ENCODE measurements at regions not wholly inside any gene's neighbourhood (a gene's known extent, or its start where the extent isn't known, plus 50 kb on each side); places are given as distances from the start of the nearest gene placed in this dataset.

DNA sequence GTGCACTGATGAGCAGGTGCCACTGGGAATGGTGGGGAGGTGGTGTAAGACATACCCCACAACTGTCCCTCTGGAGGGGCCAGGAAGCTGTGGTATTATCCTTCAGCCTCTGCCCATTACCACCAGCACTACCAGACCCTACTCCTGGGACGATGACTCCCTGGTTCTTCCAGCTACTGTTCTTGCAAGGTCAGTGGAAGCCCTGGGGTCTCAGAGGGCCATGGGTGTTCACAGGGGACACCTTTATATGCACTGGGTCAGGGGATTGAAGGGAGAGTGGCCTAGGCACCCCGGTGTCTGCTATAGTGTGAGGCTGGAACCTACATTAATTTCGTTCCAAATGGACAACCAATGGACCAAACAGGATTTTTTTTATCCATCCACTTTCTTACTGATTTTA lies 94.7 kb upstream of the SLC22A11 start:
- H3K27me3 ChIP-seq (ENCODE audit: insufficient read depth, poor library complexity, severe bottlenecking): no peaks in the 10 kb centered on the region
- H3K27ac ChIP-seq (replicated peaks): no peak overlapping the region
- TF ChIP-seq POLR2AphosphoS5 (IDR thresholded peaks at IDR 0.05; ENCODE audit: low read depth) (no peak), GABPA (IDR thresholded peaks at IDR 0.05; ENCODE audit: low read depth) (no peak), SPI1 (IDR thresholded peaks at IDR 0.05; ENCODE audit: borderline replicate concordance, low read depth) (no peak)
- TF ChIP-seq, protein P1, sequence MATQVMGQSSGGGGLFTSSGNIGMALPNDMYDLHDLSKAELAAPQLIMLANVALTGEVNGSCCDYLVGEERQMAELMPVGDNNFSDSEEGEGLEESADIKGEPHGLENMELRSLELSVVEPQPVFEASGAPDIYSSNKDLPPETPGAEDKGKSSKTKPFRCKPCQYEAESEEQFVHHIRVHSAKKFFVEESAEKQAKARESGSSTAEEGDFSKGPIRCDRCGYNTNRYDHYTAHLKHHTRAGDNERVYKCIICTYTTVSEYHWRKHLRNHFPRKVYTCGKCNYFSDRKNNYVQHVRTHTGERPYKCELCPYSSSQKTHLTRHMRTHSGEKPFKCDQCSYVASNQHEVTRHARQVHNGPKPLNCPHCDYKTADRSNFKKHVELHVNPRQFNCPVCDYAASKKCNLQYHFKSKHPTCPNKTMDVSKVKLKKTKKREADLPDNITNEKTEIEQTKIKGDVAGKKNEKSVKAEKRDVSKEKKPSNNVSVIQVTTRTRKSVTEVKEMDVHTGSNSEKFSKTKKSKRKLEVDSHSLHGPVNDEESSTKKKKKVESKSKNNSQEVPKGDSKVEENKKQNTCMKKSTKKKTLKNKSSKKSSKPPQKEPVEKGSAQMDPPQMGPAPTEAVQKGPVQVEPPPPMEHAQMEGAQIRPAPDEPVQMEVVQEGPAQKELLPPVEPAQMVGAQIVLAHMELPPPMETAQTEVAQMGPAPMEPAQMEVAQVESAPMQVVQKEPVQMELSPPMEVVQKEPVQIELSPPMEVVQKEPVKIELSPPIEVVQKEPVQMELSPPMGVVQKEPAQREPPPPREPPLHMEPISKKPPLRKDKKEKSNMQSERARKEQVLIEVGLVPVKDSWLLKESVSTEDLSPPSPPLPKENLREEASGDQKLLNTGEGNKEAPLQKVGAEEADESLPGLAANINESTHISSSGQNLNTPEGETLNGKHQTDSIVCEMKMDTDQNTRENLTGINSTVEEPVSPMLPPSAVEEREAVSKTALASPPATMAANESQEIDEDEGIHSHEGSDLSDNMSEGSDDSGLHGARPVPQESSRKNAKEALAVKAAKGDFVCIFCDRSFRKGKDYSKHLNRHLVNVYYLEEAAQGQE (IDR thresholded peaks at IDR 0.05; ENCODE audit: insufficient replicate concordance, low read depth): no peak
- TF ChIP-seq, protein P2, sequence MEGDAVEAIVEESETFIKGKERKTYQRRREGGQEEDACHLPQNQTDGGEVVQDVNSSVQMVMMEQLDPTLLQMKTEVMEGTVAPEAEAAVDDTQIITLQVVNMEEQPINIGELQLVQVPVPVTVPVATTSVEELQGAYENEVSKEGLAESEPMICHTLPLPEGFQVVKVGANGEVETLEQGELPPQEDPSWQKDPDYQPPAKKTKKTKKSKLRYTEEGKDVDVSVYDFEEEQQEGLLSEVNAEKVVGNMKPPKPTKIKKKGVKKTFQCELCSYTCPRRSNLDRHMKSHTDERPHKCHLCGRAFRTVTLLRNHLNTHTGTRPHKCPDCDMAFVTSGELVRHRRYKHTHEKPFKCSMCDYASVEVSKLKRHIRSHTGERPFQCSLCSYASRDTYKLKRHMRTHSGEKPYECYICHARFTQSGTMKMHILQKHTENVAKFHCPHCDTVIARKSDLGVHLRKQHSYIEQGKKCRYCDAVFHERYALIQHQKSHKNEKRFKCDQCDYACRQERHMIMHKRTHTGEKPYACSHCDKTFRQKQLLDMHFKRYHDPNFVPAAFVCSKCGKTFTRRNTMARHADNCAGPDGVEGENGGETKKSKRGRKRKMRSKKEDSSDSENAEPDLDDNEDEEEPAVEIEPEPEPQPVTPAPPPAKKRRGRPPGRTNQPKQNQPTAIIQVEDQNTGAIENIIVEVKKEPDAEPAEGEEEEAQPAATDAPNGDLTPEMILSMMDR (IDR thresholded peaks at IDR 0.05; ENCODE audit: insufficient read depth, low read length): no peak
- no peak for DNase-seq (ENCODE audit: low read depth in 1 of 2, low spot score in 1 of 2)
- H3K4me3 ChIP-seq (replicated peaks; ENCODE audit: insufficient read depth, low read length): no peak overlapping the region

DNA sequence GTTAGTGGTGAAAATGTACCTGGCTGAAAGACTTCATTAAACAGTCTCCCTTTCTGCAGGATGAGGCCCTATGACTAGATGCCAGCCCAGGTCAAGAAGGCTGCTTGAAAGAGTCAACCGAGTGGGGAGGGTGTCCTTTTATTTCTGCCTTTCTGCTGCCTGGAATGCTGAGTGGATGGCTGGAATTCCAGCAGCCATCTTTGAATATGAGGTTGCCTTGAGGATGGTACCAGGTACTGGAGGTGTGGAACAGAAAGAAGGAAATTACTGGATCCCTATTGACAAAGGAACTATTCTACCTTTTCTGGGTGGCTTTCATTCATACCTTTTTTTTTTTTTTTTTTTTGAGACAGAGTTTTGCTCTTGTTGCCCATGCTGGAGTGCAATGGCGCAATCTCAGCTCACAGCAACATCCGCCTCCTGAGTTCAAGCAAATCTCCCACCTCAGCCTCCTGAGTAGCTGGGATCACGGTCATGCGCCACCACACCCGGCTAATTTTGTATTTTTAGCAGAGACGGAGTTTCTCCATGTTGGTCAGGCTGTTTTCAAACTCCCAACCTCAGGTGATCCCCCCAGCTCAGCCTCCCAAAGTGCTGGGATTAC lies 89.5 kb upstream of the SLC22A11 start:
- Histone ChIP-seq H3K27me3 (ENCODE audit: insufficient read depth, poor library complexity, severe bottlenecking) (no peaks in the 10 kb centered on the region), H3K4me3 (replicated peaks; ENCODE audit: insufficient read depth, low read length) (no peak overlapping the region), H3K27ac (replicated peaks) (no peak overlapping the region)
- DNase-seq (ENCODE audit: low read depth in 1 of 2, low spot score in 1 of 2): no peak
- no peak for TF ChIP-seq SPI1 (IDR thresholded peaks at IDR 0.05; ENCODE audit: borderline replicate concordance, low read depth)
- TF ChIP-seq, protein P1 (IDR thresholded peaks at IDR 0.05; ENCODE audit: insufficient replicate concordance, low read depth): no peak

DNA sequence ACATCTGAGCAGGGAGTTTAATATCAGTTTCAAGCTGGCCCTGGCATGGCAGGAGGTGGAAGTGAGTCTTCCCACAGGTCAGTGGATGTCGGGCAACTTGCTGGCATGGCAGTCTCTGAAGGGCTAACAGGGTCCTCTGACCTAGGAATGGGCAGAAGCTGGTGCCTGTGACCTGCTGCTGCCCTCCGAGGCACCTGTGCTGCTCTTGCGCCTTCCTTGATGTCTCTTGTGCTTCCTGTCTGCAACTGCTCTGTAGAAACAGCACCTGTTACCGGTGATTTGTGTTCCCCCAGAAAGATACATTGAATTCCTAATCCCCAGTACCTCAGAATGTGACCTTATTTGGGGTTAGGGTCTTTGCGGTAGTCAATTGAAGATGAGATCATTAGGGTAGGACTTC lies 86.5 kb upstream of the SLC22A11 start:
- DNase-seq (ENCODE audit: low read depth in 1 of 2, low spot score in 1 of 2): no peak
- Histone ChIP-seq H3K27me3 (ENCODE audit: insufficient read depth, poor library complexity, severe bottlenecking) (no peaks in the 10 kb centered on the region), H3K4me3 (replicated peaks; ENCODE audit: insufficient read depth, low read length) (no peak overlapping the region), H3K27ac (replicated peaks) (no peak overlapping the region)
- TF ChIP-seq, protein P2 (IDR thresholded peaks at IDR 0.05; ENCODE audit: insufficient read depth, low read length): no peak
- no peak for TF ChIP-seq SPI1 (IDR thresholded peaks at IDR 0.05; ENCODE audit: borderline replicate concordance, low read depth)
- TF ChIP-seq GABPA (IDR thresholded peaks at IDR 0.05; ENCODE audit: low read depth): no peak
- TF ChIP-seq, protein P1 (IDR thresholded peaks at IDR 0.05; ENCODE audit: insufficient replicate concordance, low read depth): no peak
- TF ChIP-seq POLR2AphosphoS5 (IDR thresholded peaks at IDR 0.05; ENCODE audit: low read depth): no peak
